ENCODE measurements at regions not wholly inside any gene's neighbourhood (a gene's known extent, or its start where the extent isn't known, plus 50 kb on each side); places are given as distances from the start of the nearest gene placed in this dataset.

- DNase-seq (ENCODE audit: low spot score): no peak
These were observed 178.9 kb upstream of the GATB start for GRCh38 chr4:151939670-151940069.

GRCh38 chr4:151935411-151935810 is 174.6 kb upstream of the GATB start:
- DNase-seq (ENCODE audit: low spot score): no peak

GRCh38 chr4:151934766-151935165 is 174.0 kb upstream of the GATB start:
- no peak for DNase-seq (ENCODE audit: low spot score)

GRCh38 chr4:151933122-151933827 is 172.5 kb upstream of the GATB start:
- DNase-seq (ENCODE audit: low spot score): no peak

- DNase-seq (ENCODE audit: low spot score): no peak
These were observed 170.8 kb upstream of the GATB start for GRCh38 chr4:151931563-151931962.

- no peak for DNase-seq (ENCODE audit: low spot score)
These were observed 169.6 kb upstream of the GATB start for GRCh38 chr4:151930372-151930771.

- no peak for DNase-seq (ENCODE audit: low spot score)
These were observed 167.3 kb upstream of the GATB start for GRCh38 chr4:151928112-151928511.

GRCh38 chr4:151922811-151923210 is 162.0 kb upstream of the GATB start:
- DNase-seq (ENCODE audit: low spot score): no peak

- DNase-seq (ENCODE audit: low spot score): no peak
These were observed 161.5 kb upstream of the GATB start for GRCh38 chr4:151922306-151922705.

- DNase-seq (ENCODE audit: low spot score): no peak
These were observed 161.0 kb upstream of the GATB start for GRCh38 chr4:151921811-151922210.

GRCh38 chr4:151921386-151921785 is 160.6 kb upstream of the GATB start:
- DNase-seq (ENCODE audit: low spot score): no peak

- peak; percentile 59 for DNase-seq (ENCODE audit: low spot score)
These were observed 156.4 kb upstream of the GATB start for GRCh38 chr4:151917145-151917734.

- DNase-seq (ENCODE audit: low spot score): no peak
These were observed 151.8 kb upstream of the GATB start for GRCh38 chr4:151912632-151913031.

- DNase-seq (ENCODE audit: low spot score): no peak
These were observed 151.2 kb upstream of the GATB start for GRCh38 chr4:151911970-151912369.

- DNase-seq (ENCODE audit: low spot score): peak; percentile 17
These were observed 148.1 kb upstream of the GATB start for GRCh38 chr4:151908734-151909497.

- peak; percentile 1 for DNase-seq (ENCODE audit: low spot score)
These were observed 147.4 kb upstream of the GATB start for GRCh38 chr4:151908201-151908600.

GRCh38 chr4:151906438-151906837 is 145.6 kb upstream of the GATB start:
- DNase-seq (ENCODE audit: low spot score): no peak

- no peak for DNase-seq (ENCODE audit: low spot score)
These were observed 144.4 kb upstream of the GATB start for GRCh38 chr4:151905197-151905596.

GRCh38 chr4:151901631-151902030 is 140.8 kb upstream of the GATB start:
- DNase-seq (ENCODE audit: low spot score): no peak

- peak; percentile 23 for DNase-seq (ENCODE audit: low spot score)
These were observed 136.1 kb upstream of the GATB start for GRCh38 chr4:151896880-151897279.

GRCh38 chr4:151895671-151896070 is 134.9 kb upstream of the GATB start:
- peak; percentile 23 for DNase-seq (ENCODE audit: low spot score)

- DNase-seq (ENCODE audit: low spot score): no peak
These were observed 133.4 kb upstream of the GATB start for GRCh38 chr4:151894246-151894645.

- no peak for DNase-seq (ENCODE audit: low spot score)
These were observed 127.6 kb upstream of the GATB start for GRCh38 chr4:151888367-151888866.

All from ecto neural progenitor cell (in vitro differentiated cells).